Liver (tissue), 7 donors: ENCODE measurements at regions not wholly inside any gene's neighbourhood (a gene's known extent, or its start where the extent isn't known, plus 50 kb on each side); places are given as distances from the start of the nearest gene placed in this dataset.

Experiments
- DNase-seq: peaks from one replicate; pipeline ENCODE4 v3.0.0-alpha.2; 2017; ENCODE audit warnings: low spot score
- H3K27ac ChIP-seq, 2 donors: one replicate each; pipeline ENCODE4 v1.7.0; 2013; ENCODE audit warnings: inconsistent platforms in 2 of 2, low read length in 2 of 2, control low read depth in 1 of 2, low read depth in 1 of 2, mild to moderate bottlenecking in 1 of 2
- H3K27me3 ChIP-seq, 4 donors: one replicate each; pipeline versions ENCODE4 v1.6.1 to v1.7.0; 2013; ENCODE audit warnings: low read length in 3 of 4, inconsistent platforms in 1 of 4, mild to moderate bottlenecking in 1 of 4, moderate library complexity in 1 of 4; ENCODE audit not compliant: control insufficient read depth in 4 of 4, insufficient read depth in 4 of 4
- H3K36me3 ChIP-seq, 4 donors: one replicate each; pipeline versions ENCODE4 v1.6.1 to v1.7.0; 2013; ENCODE audit warnings: low read length in 3 of 4, mild to moderate bottlenecking in 3 of 4, low read depth in 1 of 4, moderate library complexity in 1 of 4; ENCODE audit not compliant: control insufficient read depth in 4 of 4, insufficient read depth in 3 of 4
- H3K4me1 ChIP-seq, 4 donors: one replicate each; pipeline versions ENCODE4 v1.6.1 to v1.7.0; 2013; ENCODE audit warnings: low read length in 3 of 4, mild to moderate bottlenecking in 3 of 4, moderate library complexity in 1 of 4; ENCODE audit not compliant: control insufficient read depth in 4 of 4, insufficient read depth in 4 of 4
- H3K4me3 ChIP-seq, 3 donors: one replicate each; pipeline versions ENCODE4 v1.6.1 to v1.7.0; 2013; ENCODE audit warnings: low read length in 3 of 3, control low read depth in 1 of 3, low read depth in 1 of 3, mild to moderate bottlenecking in 1 of 3
- H3K9ac ChIP-seq, 2 donors: one replicate each; pipeline ENCODE4 v1.7.0; 2013; ENCODE audit warnings: low read length in 2 of 2, mild to moderate bottlenecking in 2 of 2, moderate library complexity in 2 of 2, control low read depth in 1 of 2, low read depth in 1 of 2
- H3K9me3 ChIP-seq, 4 donors: one replicate each; pipeline versions ENCODE4 v1.6.1 to v1.7.0; 2013; ENCODE audit warnings: low read length in 3 of 4; ENCODE audit not compliant: control insufficient read depth in 4 of 4
- ATF3 ChIP-seq: IDR thresholded peaks from 2 replicates; pipeline ENCODE4 v1.6.1; 2016; ENCODE audit warnings: antibody characterized with exemption
- EGR1 ChIP-seq, 2 donors: IDR thresholded peaks; 2 replicates each; pipeline ENCODE4 v1.6.1; 2016 to 2018; ENCODE audit warnings: antibody characterized with exemption in 2 of 2, low read depth in 2 of 2
- FOXA1 ChIP-seq: IDR thresholded peaks from 2 replicates; pipeline ENCODE4 v1.6.1; 2016; ENCODE audit warnings: antibody characterized with exemption
- FOXA2 ChIP-seq: IDR thresholded peaks from 2 replicates; pipeline ENCODE4 v1.6.1; 2016; ENCODE audit warnings: antibody characterized with exemption
- GABPA ChIP-seq, 2 donors: IDR thresholded peaks in 1 of 2; conservative IDR thresholded peaks in 1 of 2; 2 replicates each; pipeline ENCODE4 v1.6.1; 2016; ENCODE audit warnings: antibody characterized with exemption in 2 of 2, mild to moderate bottlenecking in 1 of 2, moderate library complexity in 1 of 2
- HNF4A ChIP-seq, 2 donors: conservative IDR thresholded peaks; 2 replicates each; pipeline ENCODE4 v1.6.1; 2016; ENCODE audit warnings: antibody characterized with exemption in 2 of 2, mild to moderate bottlenecking in 2 of 2
- HNF4G ChIP-seq: IDR thresholded peaks from 2 replicates; pipeline ENCODE4 v1.6.1; 2016; ENCODE audit warnings: antibody characterized with exemption
- JUND ChIP-seq, 2 donors: IDR thresholded peaks; 2 replicates each; pipeline ENCODE4 v1.6.1; 2016; ENCODE audit warnings: antibody characterized with exemption in 2 of 2
- MAX ChIP-seq: IDR thresholded peaks from 2 replicates; pipeline ENCODE4 v1.6.1; 2016; ENCODE audit warnings: antibody characterized with exemption
- NR2F2 ChIP-seq: IDR thresholded peaks from 2 replicates; pipeline ENCODE4 v1.6.1; 2016; ENCODE audit warnings: antibody characterized with exemption
- RAD21 ChIP-seq, 2 donors: IDR thresholded peaks; 2 replicates each; pipeline ENCODE4 v1.6.1; 2016; ENCODE audit warnings: antibody characterized with exemption in 2 of 2, mild to moderate bottlenecking in 2 of 2
- REST ChIP-seq: IDR thresholded peaks from 2 replicates; pipeline ENCODE4 v1.6.1; 2016; ENCODE audit warnings: antibody characterized with exemption, mild to moderate bottlenecking
- RXRA ChIP-seq, 2 donors: IDR thresholded peaks; 2 replicates each; pipeline ENCODE4 v1.6.1; 2017 to 2018; ENCODE audit warnings: antibody characterized with exemption in 2 of 2, mild to moderate bottlenecking in 1 of 2
- SP1 ChIP-seq: IDR thresholded peaks from 2 replicates; pipeline ENCODE4 v1.6.1; 2018; ENCODE audit warnings: antibody characterized with exemption, mild to moderate bottlenecking
- YY1 ChIP-seq: IDR thresholded peaks from 2 replicates; pipeline ENCODE4 v1.6.1; 2016; ENCODE audit warnings: antibody characterized with exemption, mild to moderate bottlenecking
- ZBTB33 ChIP-seq: IDR thresholded peaks from 2 replicates; pipeline ENCODE4 v1.6.1; 2016; ENCODE audit warnings: antibody characterized with exemption
- WGBS: extraction: QIAGEN DNeasy Blood & Tissue Kit; methylation state at CpG from one replicate; pipeline ENCODE4 v1.1.7; 2013; 5-methylcytosine and 5-hydroxymethylcytosine counted together
- donor health status: healthy.
- donor health status: healthy.
- donor health status: healthy.
- donor health status: healthy.

GRCh38 chr5:89904442-89904841 lies 505.1 kb downstream of the CETN3 start:
- H3K9ac ChIP-seq = no peak overlapping the region
- no peak for TF ChIP-seq REST
- TF ChIP-seq NR2F2 = no peak
- no peaks in the 10 kb centered on the region for H3K9me3 ChIP-seq
- H3K36me3 ChIP-seq = no peaks in the 10 kb centered on the region
- no peaks in the 10 kb centered on the region for H3K4me1 ChIP-seq
- no peaks in the 10 kb centered on the region for H3K27me3 ChIP-seq
- DNase-seq = no peak
- WGBS = 68% methylated on average over 2 of the region's 2 CpGs
- H3K4me3 ChIP-seq = no peak overlapping the region
- H3K27ac ChIP-seq = no peak overlapping the region

GRCh38 chr5:89901983-89902382 lies 507.6 kb downstream of the CETN3 start:
- Histone ChIP-seq H3K9me3 (no peaks in the 10 kb centered on the region), H3K27ac (no peak overlapping the region), H3K4me1 (no peaks in the 10 kb centered on the region), H3K27me3 (no peaks in the 10 kb centered on the region), H3K9ac (no peak overlapping the region), H3K4me3 (no peak overlapping the region), H3K36me3 (no peaks in the 10 kb centered on the region)
- no peak for TF ChIP-seq JUND (IDR thresholded peaks at IDR 0.05)
- TF ChIP-seq NR2F2 = no peak
- no peak for TF ChIP-seq RXRA (IDR thresholded peaks at IDR 0.05)
- TF ChIP-seq HNF4A (conservative IDR thresholded peaks at IDR 0.05) = no peak
- no peak for TF ChIP-seq FOXA2
- no peak for TF ChIP-seq GABPA (IDR thresholded peaks at IDR 0.05 in 1 of 2, conservative IDR thresholded peaks at IDR 0.05 in 1 of 2)
- TF ChIP-seq SP1 = no peak
- no peak for TF ChIP-seq ZBTB33
- no peak for TF ChIP-seq HNF4G
- DNase-seq = no peak
- WGBS = 66% methylated on average over 4 of the region's 4 CpGs

GRCh38 chr5:89901346-89901745 lies 508.2 kb downstream of the CETN3 start:
- H3K9ac ChIP-seq = no peak overlapping the region
- no peaks in the 10 kb centered on the region for H3K27me3 ChIP-seq
- DNase-seq = no peak
- H3K27ac ChIP-seq = no peak overlapping the region
- no peaks in the 10 kb centered on the region for H3K36me3 ChIP-seq
- H3K9me3 ChIP-seq = no peaks in the 10 kb centered on the region
- no peaks in the 10 kb centered on the region for H3K4me1 ChIP-seq
- no peak overlapping the region for H3K4me3 ChIP-seq
- 68% methylated on average over 1 of the region's 1 CpG for WGBS
- no peak for TF ChIP-seq RXRA (IDR thresholded peaks at IDR 0.05)
- TF ChIP-seq HNF4A (conservative IDR thresholded peaks at IDR 0.05) = no peak
- no peak for TF ChIP-seq REST
- TF ChIP-seq JUND (IDR thresholded peaks at IDR 0.05) = no peak
- no peak for TF ChIP-seq FOXA1
- no peak for TF ChIP-seq MAX
- TF ChIP-seq RAD21 (IDR thresholded peaks at IDR 0.05) = no peak
- no peak for TF ChIP-seq ATF3
- no peak for TF ChIP-seq EGR1 (IDR thresholded peaks at IDR 0.05; ENCODE audit: low read depth in 2 of 2)
- TF ChIP-seq YY1 = no peak
